H7 (cell line): ENCODE measurements at regions not wholly inside any gene's neighbourhood (a gene's known extent, or its start where the extent isn't known, plus 50 kb on each side); places are given as distances from the start of the nearest gene placed in this dataset.

ENCODE experiments used
- DNase-seq: peaks from one replicate; pipeline ENCODE4 v3.0.0; 2012
- H3K27me3 ChIP-seq: 2 replicates; pipeline ENCODE4 v1.6.0; 2011; ENCODE audit warnings: mild to moderate bottlenecking, low read length; ENCODE audit not compliant: control insufficient read depth, insufficient read depth
- H3K36me3 ChIP-seq: replicated peaks from 2 replicates; pipeline ENCODE4 v1.5.1; 2011; ENCODE audit warnings: low read length; ENCODE audit not compliant: control insufficient read depth, insufficient read depth
- H3K4me3 ChIP-seq: 2 replicates; pipeline ENCODE4 v1.5.1; 2011; ENCODE audit warnings: low read depth, mild to moderate bottlenecking, control low read depth, low read length, moderate library complexity; ENCODE audit not compliant: insufficient read depth

DNA sequence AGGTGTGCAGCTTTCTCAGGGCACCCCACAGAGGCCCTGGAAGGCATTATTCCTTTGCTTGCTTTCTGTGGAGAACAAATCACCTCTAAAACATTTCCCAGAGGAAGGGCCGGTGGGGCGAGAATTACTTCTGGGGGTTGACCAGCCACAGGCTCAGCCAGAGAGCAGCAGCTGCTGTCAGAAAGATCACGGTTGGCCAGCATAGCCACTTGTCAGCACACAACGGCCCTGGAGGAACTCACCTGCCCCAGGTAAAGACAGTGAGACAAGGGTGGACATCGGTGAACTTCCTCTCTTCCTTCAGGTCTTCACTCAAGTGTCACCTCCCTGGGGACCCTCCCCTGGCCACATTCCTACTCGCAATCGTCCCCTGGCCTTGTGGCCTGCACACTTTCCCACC lies 69.5 kb upstream of the CLDN14 start:
- no peaks in the 10 kb centered on the region; the same call in 1 of the 2 replicates for H3K27me3 ChIP-seq
- H3K36me3 ChIP-seq: no peaks in the 10 kb centered on the region
- no peak overlapping the region for H3K4me3 ChIP-seq
- no peak for DNase-seq

GRCh38 chr21:36550761-36551160 lies 70.8 kb upstream of the CLDN14 start:
- Histone ChIP-seq H3K4me3 (no peak overlapping the region), H3K27me3 (no peaks in the 10 kb centered on the region; the same call in 1 of the 2 replicates), H3K36me3 (no peaks in the 10 kb centered on the region)
- no peak for DNase-seq

DNA sequence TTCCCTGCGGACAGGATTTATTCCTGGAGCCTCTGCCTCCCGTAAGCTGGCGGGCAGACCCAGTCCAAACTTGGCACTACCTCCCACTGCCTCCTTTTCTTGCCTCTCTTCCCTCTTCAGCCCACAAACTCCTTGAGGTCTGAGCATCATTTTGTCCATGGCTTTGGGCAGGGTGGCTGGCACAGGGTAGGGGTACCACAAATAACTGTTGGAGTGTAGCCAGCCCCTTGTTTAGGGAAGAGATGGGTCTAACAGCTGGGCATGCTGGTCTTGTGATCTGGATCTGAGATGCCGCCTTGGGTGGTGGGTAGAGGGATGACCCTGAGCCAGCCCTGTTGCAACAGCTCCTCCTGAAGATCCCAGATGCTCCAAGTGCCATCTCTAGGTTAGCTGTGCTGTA lies 71.4 kb upstream of the CLDN14 start:
- Histone ChIP-seq H3K4me3 (no peak overlapping the region), H3K36me3 (no peaks in the 10 kb centered on the region), H3K27me3 (no peaks in the 10 kb centered on the region; the same call in 1 of the 2 replicates)
- no peak for DNase-seq

DNA sequence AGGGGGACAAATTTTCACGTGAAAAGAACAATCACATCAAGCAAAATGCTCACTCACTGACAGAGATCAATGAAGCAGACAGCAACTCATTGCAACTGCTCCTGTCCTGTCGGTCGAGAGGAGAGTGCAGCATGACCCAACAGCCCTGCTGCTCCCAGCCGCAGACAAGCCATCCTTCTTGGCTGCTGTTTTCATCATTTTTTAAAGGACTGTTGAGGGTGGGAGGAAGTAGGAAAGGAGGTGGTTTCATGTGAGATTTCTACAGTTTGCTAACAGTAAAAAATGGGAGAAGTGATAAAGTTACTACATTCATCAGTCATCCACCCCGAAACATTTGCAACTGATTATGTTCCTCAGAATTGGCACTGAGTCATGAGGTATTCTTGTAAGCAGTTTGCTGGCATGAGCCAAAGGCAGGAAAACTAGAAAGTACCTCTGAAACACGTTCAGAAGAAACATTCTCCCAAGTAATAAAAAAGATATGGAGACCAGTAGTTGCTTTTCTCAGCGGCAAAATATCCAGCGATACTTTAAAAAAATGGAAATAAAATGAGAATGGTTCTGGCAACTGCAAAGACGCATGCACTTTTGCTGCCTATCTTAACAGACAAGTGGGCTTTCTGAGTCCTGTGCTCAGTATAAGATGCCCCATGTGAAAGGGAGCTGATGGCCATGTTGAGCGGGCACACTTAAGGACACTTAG lies 72.0 kb upstream of the CLDN14 start:
- Histone ChIP-seq H3K4me3 (no peak overlapping the region), H3K27me3 (no peaks in the 10 kb centered on the region; the same call in 1 of the 2 replicates), H3K36me3 (no peaks in the 10 kb centered on the region)
- DNase-seq: no peak

- Histone ChIP-seq H3K36me3 (no peaks in the 10 kb centered on the region), H3K27me3 (no peaks in the 10 kb centered on the region; the same call in 1 of the 2 replicates), H3K4me3 (no peak overlapping the region)
- no peak for DNase-seq
Observed at GRCh38 chr21:36552434-36552785, 72.5 kb upstream of the CLDN14 start.

DNA sequence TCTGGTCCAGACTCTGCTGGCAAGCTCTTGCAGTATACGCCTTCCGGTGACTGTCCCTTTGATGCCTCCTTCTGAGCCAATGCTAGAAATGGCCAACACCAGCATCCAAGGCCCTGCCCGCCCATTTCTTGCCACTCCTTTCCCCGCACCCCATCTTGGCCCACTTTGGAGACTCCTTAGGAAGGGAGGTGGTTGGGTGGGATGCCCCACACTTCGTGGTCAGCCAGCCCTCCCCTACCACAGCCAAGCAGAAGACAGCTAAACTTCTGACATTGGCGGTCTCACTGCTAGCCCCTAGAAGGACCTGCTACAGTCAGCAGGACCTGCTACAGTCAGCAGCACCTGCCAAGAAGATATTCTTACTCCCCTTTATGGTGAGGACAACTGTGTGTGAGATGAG lies 73.5 kb upstream of the CLDN14 start:
- no peaks in the 10 kb centered on the region for H3K36me3 ChIP-seq
- DNase-seq: no peak
- H3K4me3 ChIP-seq: no peak overlapping the region
- H3K27me3 ChIP-seq: no peaks in the 10 kb centered on the region; the same call in 1 of the 2 replicates

DNA sequence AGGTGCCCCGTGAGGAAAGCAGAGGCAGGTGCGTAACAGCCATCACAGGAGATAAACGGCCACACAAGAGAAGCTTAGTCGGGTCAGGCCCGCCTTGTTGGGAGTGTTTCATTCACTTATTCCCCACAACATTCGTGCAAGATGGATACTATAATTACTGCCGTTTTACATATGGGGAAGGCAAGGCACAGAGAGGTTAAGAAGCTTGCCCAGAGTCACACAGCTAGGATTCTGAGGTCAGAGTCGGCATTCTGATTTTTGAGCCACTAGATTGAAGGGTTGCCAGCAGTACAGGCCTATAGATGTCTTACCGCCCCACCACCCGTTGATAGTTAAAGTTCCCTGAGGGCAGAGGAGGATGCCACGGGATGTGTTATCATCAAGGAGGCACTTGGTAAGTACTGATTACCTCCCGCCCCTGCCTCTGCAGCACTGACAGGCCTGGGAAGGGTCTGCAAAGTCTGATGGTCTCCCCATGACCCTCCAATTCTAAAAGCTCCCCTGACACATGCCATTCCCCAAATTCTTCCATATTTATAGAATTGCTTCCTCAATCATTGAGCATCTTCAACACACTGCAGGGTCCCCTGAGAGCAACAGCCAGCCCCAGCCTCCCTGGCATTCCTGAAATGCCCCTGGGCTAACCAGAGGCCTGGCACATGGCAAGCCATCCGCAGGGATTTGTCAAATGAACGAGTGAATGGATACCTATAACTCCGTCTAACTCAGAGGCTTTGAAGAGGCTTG lies 74.7 kb upstream of the CLDN14 start:
- Histone ChIP-seq H3K4me3 (no peak overlapping the region), H3K36me3 (no peaks in the 10 kb centered on the region), H3K27me3 (no peaks in the 10 kb centered on the region; the same call in 1 of the 2 replicates)
- no peak for DNase-seq

DNA sequence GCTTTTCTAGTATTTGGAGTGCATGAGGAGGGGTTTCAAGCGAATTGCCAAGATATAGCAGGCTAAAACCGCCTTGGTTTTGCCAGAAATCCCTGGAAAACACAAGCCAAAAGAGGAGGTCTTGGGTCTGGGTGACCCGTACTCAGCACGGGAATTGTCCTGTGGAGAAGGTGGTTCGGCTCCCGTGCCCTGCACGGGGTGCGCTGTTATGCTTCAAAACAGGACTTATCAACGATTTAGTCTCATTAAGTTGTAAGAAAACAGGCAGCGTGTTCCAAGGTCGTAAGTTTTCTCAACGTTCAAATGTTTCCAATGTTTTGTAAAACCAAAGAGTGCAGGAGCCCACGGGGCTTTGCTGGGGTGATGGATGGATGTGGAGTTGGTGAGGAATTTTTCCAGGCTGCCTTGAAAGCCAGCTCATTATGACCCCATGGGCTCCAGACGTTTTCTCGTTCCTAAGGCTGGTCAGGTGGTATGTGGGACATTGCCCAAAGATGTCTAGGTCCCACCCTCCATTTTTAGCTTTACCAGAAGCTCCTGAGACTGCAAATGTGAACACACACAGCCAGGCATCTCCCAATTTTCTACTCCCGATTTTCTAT lies 75.4 kb upstream of the CLDN14 start:
- Histone ChIP-seq H3K4me3 (no peak overlapping the region), H3K36me3 (no peaks in the 10 kb centered on the region), H3K27me3 (no peaks in the 10 kb centered on the region; the same call in 1 of the 2 replicates)
- DNase-seq: no peak

DNA sequence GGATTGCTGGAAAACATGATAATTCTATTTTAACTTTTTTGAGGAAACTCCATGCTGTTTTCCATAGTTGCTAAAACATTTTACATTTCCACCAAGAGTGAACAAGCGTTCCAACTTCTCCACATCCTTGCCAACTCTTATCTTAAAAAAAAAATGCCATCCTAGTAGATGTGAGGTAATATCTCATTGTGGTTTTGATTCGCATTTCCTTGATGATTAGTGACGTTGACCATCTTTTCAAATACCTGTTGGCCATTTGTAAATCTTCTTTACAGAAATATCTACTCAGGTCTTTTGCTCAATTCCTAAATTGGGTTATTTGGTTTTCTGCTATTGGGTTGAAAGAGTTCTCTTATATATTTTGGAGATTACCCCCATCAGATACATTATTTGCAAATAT lies 77.4 kb upstream of the CLDN14 start:
- Histone ChIP-seq H3K27me3 (no peaks in the 10 kb centered on the region; the same call in 1 of the 2 replicates), H3K4me3 (no peak overlapping the region), H3K36me3 (no peaks in the 10 kb centered on the region)
- DNase-seq: no peak

GRCh38 chr21:36560933-36561575 lies 81.1 kb upstream of the CLDN14 start:
- DNase-seq: no peak
- Histone ChIP-seq H3K4me3 (no peak overlapping the region), H3K36me3 (no peaks in the 10 kb centered on the region), H3K27me3 (no peaks in the 10 kb centered on the region)

- Histone ChIP-seq H3K36me3 (no peaks in the 10 kb centered on the region), H3K4me3 (no peak overlapping the region), H3K27me3 (no peaks in the 10 kb centered on the region)
- DNase-seq: no peak
Observed at GRCh38 chr21:36563341-36563926, 83.5 kb upstream of the CLDN14 start.

GRCh38 chr21:36564647-36565046 lies 84.7 kb upstream of the CLDN14 start:
- no peaks in the 10 kb centered on the region for H3K27me3 ChIP-seq
- DNase-seq: no peak
- no peaks in the 10 kb centered on the region for H3K36me3 ChIP-seq
- no peak overlapping the region for H3K4me3 ChIP-seq

DNA sequence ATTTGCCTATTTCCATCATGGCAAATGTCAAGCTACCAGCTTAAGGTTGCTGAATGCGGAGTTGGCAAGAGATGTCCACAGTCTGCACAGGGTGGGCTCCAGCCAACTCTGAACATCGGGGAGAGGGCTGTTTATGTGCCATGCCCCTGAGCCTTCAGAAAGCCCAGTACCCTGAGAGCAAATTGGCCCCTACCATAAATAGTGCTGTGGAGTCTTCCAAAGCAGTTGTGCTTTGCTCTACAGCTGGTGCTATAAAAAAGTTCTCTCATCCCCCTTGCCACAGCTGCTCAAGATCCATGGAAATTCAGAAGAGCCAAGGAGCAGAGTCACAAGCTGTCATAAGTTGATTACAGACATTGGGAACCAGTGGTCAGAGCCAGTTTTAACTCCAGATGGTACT lies 85.6 kb upstream of the CLDN14 start:
- no peaks in the 10 kb centered on the region for H3K36me3 ChIP-seq
- DNase-seq: no peak
- no peaks in the 10 kb centered on the region for H3K27me3 ChIP-seq
- H3K4me3 ChIP-seq: no peak overlapping the region

DNA sequence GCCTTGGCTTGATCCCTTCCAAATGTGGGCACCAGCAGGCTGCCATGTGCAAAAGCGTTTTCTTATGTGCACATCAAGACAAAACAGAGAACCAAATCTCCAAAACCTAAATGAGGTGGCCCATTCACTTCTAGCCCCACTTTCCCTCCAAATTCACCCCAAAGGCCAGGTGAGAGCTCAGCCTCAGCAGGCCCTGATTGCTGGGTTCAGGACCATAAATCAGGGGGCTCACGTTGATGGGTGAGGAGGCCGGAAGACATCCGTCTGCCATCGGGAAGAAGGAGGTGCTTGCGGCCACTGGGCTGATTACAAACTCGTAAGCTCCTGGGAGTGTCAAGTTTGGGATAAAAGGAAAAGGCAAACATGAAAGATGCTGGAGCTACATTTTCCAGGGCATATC lies 86.7 kb upstream of the CLDN14 start:
- no peak for DNase-seq
- Histone ChIP-seq H3K36me3 (no peaks in the 10 kb centered on the region), H3K4me3 (no peak overlapping the region), H3K27me3 (no peaks in the 10 kb centered on the region)
